ENCODE measurements at regions not wholly inside any gene's neighbourhood (a gene's known extent, or its start where the extent isn't known, plus 50 kb on each side); places are given as distances from the start of the nearest gene placed in this dataset.
"Not testable (repeated sequence)": the region's sequence is repeated elsewhere in the genome, so short reads cannot be mapped to it uniquely, and the experiment has no call there.

DNA sequence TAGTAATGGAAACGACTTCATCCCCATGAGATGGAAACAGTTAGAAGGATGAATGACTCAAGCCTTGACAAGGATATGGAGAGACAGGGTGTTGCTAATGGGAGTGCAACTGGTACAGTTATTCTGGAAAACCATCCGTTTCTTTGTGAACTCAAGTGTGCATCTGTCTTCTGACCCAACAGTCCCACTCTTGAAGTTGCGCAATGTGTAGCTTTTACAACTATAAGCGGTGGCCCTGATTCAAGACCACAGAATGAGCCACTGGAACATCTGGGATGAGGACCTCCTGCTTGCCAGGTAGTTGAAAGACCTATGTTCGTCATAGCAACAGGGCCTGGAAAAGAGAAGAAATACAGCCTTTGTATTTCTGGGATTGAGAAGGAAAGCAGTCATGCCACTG is 115.8 kb upstream of the GMDS start:
- no peak for DNase-seq

DNA sequence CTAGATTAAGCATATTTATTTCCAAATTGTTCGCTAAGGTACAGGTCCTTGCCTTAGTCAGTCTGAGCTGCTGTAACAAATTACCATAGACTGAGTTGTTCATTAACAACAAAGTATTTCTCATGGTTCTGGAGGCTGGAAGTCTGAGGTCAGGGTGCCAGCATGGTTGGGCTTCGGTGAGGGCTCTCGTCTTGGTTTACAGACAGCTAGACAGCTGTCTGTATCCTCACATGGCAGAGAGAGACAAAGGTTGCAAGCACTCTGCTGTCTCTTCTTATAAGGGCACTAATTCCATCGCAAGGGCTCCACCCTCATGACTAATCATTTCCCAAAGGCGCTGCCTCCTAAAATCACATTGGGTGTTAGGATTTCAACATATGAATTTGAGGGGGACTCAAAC is 115.3 kb upstream of the GMDS start:
- no peak for DNase-seq

DNA sequence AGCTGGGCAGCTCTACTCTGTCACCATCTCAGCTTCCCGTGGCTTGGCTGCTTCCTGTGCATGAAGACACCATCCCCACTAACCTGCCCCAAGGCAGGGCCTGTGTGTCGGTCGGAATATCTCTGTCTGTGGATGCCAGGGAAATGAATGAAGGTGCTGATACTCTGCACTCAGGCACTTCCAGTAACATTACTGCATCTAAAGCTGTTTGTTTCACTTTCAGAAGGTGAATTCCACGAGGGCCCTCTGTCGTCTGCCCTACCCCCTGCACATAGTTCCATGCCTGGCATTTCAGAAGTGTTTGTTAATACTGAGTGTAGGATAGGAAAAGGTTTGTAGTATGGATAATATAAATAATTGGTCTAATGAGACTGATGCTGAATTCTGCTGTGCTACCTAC is 114.7 kb upstream of the GMDS start:
- no peak for DNase-seq

DNA sequence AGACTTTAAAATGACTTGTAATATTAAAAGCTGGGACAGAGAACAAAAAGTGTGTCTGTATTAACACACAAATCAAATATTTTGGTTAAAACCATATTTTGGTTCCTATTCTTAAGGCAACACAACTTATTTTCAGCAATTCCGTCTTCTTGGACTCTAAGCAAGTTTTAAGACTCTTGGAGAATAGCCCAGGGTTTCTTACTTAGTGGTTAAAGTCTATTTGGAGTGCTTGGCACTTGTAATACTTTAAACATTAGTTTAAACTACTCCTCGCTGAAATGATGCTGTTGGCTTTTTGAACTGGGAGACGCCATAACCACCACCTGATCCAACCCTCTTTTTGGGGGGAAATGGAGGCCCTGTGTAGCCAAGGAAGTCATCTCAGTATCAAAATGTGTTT is 109.7 kb upstream of the GMDS start:
- DNase-seq: no peak

DNA sequence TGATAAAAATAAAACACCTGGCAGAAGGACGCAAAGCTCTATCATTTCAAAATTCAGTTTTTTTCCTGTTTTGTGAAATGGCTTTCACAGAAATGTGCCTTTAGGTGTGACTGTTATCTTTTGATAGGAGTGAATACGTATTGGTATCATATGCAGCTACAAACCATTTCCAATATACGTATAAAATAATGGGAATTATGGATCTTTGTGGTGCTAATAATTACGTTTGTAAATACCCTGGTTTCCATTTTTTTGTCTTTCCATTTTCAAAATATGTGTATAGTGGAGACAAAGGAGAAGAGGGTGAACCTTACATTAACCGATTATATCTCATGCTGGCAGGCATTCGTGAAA is 108.7 kb upstream of the GMDS start:
- DNase-seq: no peak

DNA sequence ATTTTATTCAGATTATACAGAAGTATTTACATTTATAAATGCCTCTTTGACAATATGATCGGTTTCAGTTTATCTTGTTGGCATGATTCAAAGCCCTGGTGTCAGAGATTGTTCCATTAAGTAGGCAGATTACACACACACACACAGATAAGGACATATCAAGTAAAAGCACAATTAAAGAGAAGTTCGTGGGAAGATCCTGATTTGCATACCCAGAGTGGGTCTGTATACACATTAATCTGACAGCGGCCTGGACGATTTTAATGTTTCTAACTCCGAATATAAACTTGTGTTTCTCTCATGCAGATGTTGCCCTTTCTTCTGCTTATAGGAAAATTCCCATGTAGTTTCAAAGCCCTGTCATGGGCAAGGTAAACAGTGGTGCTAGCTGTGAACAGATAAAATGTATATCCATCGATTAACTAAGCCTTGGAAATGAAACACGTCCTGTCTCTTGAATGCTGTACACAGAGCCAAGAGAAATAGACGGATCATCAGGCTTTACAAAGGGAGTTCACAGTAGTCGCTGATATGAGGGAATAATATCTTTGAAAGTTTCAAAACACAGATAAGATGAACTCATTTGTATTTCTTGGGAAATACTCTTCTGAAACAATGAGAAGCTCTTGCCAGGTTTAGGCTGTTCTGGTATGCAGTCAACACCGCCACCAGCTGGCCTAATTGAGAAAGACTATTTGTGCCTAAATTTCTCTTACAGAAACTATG is 108.2 kb upstream of the GMDS start:
- peak; percentile 8 to 39 for DNase-seq

DNA sequence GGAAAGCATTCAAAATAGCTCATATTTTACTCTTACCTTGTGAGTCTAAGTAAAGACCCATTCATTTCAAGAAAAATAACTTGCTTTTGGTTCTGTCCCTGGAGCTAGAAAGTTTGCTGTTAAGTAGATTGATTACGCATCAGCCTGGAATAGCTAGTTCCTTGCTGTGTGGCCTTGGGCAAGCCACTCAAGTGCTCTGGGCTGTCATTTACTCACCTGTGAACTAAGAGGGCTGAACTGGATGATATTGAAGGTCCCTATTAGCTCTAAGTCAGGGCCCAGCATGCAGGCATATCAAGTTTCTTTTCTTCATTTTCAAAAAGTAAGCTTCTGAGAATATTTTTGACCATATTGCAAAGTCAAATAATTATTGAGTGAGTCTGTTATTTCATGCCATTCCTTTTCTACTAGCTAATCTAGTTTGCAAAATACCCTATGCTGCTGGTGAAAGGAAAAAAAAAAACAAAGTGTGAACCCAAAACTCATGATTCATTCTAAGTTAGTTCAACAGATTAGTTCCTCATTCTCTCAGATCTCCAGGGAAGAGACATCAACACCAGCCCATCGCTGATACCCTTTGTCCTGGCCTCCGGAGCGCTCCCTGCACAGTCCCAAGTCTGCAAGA is 106.5 kb upstream of the GMDS start:
- no peak for DNase-seq

DNA sequence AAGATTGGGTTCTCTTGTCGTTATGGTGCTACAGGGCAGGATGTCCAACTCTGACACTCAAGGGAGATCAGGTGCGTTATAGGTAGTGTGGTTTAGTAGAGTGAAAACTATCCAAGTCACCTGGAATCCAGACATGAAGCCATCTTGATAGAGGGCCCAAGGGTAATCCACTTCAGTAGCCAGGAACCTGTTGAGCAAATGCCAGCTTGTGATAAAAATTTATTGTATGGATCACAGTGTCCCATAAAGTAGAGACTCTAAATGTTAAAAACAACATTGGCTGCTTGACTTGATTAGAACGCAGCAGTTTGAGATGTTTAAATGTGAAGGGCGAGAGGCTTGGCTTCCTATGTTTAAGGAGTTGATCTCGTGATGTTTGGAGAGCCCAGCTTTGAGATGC is 105.7 kb upstream of the GMDS start:
- no peak for DNase-seq

DNA sequence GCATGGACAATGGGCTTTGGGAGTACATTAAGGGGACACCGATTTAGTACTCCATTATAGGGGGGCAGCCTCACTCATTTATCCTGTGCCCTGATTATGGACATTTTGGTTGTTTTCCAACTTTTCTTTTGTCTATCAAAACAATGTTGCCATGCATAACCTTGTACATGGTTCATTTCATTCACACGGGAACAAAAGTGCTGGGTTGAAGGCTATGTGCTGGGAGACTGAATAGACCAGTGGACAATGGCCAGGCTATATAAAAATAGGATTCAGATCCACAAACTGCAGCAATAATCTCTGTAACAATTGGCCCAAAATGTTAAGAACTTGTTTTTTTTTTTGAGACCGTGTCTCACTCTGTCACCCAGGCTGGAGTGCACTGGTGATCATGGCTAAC is 100.7 kb upstream of the GMDS start:
- DNase-seq: no peak

DNA sequence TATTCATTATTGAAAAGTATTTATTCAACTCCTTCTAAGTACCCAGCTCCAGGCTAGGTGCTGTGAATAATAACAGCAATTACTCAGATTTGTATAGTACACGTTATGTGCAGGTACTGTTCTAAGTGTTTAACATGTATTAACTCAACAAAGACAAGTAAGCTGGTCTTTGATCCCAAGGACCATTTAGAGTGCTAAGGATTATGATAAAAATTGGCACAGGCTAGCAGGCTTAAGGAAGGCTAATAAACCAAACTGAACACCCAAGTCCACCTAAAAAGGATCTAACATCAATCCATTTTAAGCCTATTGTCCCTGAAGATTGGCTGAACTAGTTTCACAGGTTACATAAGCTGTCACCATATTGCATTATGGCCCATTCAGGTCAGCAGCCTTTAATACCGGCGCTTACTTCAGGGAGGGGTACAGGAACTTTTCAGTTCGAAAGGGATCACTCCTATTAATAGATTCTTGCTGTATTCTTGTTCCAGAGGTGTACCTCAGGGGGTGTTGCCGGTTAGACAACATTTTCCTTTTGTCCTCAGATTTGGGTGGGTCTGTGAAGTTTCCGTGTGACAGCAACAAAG is 99.0 kb upstream of the GMDS start:
- DNase-seq: no peak

DNA sequence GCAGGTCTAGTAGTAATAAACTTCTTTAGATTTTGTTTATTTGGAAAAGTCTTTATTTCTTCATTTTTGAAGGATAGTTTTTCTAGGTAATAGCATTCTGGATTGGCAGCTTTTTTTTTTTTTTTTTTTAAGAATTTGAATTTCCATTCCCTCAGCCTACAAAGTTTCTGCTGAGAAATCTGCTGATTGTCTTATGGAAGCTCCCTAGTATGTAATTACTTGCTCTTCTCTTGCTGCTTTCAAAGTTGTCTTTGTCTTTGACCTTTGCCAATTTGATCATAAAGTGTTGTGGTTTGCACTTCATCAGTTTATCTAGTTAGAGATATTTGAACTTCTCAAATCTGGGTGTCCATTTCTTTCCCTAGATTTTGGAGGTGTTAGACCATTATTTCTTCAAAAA is 82.2 kb upstream of the GMDS start:
- no peak for DNase-seq

DNA sequence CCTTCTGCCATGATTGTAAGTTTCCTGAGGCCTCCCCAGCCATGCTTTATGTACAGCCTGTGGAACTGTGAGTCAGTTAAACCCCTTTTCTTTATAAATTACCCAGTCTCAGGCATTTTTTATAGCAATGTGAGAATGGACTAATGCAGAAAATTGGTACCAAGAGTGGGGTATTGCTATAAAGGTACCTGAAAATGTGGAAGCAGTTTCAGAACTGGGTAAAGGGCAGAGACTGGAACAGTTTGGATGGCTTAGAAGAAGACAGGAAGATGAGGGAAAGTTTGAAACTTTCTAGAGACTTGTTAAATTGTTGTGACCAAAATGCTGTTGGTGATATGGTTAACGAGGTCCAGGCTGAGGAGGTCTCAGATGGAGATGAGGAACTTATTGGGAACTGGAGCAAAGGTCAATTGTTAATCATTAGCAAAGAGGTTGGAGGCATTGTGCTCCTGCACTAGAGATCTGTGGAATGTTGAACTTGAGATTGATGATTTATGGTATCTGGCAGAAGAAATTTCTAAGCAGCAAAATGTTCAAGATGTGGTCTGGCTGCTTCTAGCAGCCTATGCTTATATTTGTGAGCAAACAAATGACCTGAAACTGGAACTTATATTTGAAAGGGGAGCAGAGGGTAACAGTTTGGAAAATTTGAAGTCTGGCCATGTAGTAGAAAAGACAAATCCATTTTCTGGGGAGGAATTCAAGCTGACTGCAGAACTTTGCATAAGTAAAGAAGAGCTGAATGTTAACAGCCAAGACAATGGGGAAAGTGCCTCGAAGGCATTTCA is 79.0 kb upstream of the GMDS start:
- DNase-seq: no peak

DNA sequence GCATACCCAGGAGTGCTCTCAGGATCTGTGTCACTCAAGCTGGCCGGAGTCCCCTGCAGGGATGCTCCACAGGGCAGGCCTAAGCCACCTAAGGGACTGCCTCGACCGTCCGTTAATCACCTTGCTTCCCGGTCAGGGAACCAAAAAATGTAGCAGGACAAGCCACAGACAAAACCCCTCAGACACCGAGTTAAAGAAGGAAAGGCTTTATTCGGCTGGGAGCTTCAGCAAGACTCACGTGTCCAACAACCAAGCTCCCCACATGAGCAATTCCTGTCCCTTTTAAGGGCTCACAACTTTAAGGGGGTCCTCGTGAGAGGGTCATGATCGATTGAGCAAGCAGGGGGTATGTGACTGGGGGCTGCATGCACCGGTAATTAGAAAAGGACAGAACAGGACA is 72.1 kb upstream of the GMDS start:
- not testable (repeated sequence) for DNase-seq

DNA sequence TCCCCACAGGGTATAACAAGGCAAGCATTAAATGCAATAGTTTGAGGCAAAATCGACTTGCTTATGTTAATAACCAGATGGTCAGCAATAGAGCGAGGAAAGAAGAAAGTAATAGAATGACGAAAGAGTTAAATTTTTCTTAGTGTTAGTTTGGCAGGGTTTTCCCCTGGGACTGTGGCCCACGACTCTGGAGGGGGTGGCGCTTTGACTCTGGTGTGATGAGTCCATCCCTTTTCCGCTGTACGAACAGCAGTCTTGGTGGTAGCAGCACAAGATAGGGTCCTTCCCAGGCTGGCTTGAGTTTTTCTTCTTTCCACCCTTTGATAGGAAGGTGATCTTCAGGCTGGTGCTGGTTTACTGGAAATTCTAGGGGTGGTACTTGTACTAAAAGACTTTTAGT is 69.2 kb upstream of the GMDS start:
- DNase-seq: no peak

DNA sequence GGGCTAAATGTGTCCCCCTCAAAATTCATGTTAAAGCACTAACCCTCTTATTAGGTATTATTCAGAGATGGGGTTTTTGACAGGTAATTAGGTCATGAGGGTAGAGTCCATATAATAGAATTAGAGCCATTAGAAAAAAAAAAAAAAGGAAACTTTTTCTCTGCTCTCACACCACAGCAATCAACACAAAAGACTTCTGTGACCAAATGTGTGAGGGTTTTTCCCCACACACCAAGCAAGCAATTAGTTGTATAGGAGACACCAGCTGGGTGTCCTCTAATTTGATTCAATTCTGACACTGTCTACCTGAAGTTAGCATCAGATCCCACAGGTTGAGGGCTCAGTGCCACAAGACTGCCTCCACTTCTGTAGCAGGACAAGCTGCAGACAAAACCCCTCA is 64.6 kb upstream of the GMDS start:
- no peak for DNase-seq

DNA sequence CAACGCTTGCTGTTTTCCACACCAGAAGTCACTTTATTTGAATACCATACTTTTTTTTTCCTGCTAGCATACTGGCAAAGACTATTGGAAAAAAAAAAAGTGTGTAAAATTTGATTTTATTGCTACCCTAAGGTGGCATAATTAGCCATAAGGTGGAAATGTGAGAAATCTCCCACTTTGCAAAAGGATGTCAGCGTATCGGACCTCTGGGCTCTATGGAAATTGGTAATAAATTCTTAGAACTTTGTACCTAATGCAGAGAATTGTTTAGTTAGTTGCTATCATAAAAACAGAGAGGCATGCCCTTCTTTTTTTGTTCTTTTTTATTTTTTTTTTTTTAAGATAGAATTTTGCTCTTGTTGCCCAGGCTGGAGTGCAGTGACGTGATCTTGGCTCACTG is 63.7 kb upstream of the GMDS start:
- DNase-seq: no peak

DNA sequence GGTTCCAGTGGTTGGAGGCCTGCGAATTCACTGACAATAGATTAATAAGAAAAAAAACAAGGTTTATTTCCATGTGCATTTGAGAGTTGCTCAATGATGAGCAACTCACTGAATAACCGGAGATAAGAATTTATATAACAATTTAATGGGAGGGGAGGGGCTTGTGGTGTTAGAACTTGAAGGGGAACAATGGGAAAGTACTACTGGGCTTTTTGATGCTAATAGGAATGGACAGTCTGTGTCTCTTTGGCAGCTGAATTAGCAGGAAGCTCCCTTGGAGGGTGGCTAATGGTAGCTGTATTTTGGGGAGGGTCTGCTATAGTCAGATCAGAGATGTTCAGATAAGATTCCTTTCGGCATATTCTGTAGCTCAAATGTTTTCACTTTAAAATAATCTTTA is 62.4 kb upstream of the GMDS start:
- no peak for DNase-seq

DNA sequence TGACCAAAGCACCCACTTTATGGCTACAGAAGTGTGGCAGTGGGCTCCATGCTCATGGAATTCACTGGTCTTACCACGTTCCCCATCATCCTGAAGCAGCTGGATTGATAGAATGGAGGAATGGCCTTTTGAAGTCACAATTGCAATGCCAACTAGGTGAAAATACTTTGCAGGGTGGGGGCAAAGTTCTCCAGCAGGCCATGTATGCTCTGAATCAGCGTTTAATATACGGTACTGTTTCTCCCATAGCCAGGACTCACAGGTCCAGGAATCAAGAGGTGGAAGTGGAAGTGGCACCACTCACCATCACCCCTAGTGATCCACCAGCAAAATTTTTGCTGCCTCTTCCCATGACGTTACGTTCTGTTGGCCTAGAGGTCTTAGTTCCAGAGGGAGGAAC is 60.5 kb upstream of the GMDS start:
- DNase-seq: no peak

DNA sequence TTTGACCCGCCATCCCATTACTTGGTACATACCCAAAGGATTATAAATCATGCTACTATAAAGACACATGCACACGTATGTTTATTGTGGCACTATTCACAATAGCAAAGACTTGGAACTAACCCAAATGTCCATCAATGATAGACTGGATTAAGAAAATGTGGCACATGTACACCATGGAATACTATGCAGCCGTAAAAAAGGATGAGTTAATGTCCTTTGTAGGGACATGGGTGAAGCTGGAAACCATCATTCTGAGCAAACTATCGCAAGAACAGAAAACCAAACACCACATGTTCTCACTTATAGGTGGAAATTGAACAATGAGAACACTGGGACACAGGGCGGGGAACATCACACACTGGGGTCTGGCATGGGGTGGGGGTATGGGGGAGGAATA is 57.1 kb upstream of the GMDS start:
- not testable (repeated sequence) for DNase-seq

DNA sequence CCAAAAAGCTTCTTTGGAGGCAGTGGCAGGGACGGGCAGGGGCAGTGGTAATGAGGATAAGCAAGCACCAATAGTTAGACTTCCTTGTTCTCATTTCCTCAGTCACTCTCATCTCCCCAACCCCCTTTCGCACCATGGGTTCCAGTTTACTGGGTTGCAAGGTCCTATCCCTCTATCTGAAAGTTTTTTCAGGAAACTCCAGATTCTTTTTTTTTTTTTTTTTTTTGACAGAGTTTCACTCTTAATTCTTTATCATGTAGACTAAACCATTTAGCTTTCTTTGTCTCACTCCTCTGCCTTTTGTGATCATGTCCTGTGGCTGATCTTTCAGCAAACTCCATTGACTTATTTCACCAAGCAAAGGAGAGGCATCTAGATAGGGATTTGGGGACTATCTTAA is 51.4 kb upstream of the GMDS start:
- DNase-seq: no peak
